B cell (primary cell): ENCODE measurements at regions not wholly inside any gene's neighbourhood (a gene's known extent, or its start where the extent isn't known, plus 50 kb on each side); places are given as distances from the start of the nearest gene placed in this dataset.

Experiments used
- ATAC-seq: fragments of 200-7000 bp; cut with Tn5 transposase; one replicate; pipeline ENCODE4 v1.10.0; 2021; ENCODE audit warnings: low read depth, mild to moderate bottlenecking, moderate number of reproducible peaks, moderate library complexity
- CTCF ChIA-PET: fragments of 350-600 bp; sonication (Branson Sonifier 250); formaldehyde crosslinking; loops from one replicate; lab custom pipeline; 2021; ENCODE audit warnings: antibody characterized with exemption, inconsistent platforms; lab: Charles Lee
- POLR2A ChIA-PET: fragments of 350-600 bp; sonication (Branson Sonifier 250); formaldehyde crosslinking; loops from one replicate; lab custom pipeline; 2021; ENCODE audit warnings: antibody characterized with exemption; lab: Charles Lee
- DNase-seq: peaks from one replicate; pipeline ENCODE4 v3.0.0; 2013
- H2AFZ ChIP-seq: 2 replicates; pipeline ENCODE4 v1.6.1; 2012; ENCODE audit warnings: mild to moderate bottlenecking, low read depth, low read length; ENCODE audit not compliant: insufficient read depth, poor library complexity, severe bottlenecking
- H3K27ac ChIP-seq, 2 donors: 1 replicate in 1 of 2; 2 replicates in 1 of 2; pipeline ENCODE4 v1.5.1; 2012 to 2013; ENCODE audit warnings: low read length in 2 of 2, mild to moderate bottlenecking in 2 of 2, moderate library complexity in 1 of 2
- H3K27me3 ChIP-seq, 4 experiments: fragments of 200-600 bp in 1 of 4; sonication (generic) in 1 of 4; replicated peaks in 1 of 4; 1 replicate in 2 of 4; 2 replicates in 2 of 4; pipeline versions ENCODE4 v1.6.1 to v1.7.0; 2013 to 2016; ENCODE audit warnings: low read length in 3 of 4, mild to moderate bottlenecking in 2 of 4, mixed read lengths in 1 of 4, moderate library complexity in 1 of 4; ENCODE audit not compliant: insufficient read depth in 4 of 4, control insufficient read depth in 3 of 4; ENCODE audit errors: control extremely low read depth in 1 of 4
- H3K36me3 ChIP-seq, 2 experiments: replicated peaks in 1 of 2; 1 replicate in 1 of 2; 2 replicates in 1 of 2; pipeline versions ENCODE4 v1.6.1 to v1.7.1; 2013; ENCODE audit warnings: low read length in 1 of 2; ENCODE audit not compliant: insufficient read depth in 2 of 2, control insufficient read depth in 1 of 2; ENCODE audit errors: control extremely low read depth in 1 of 2, extremely low read depth in 1 of 2
- H3K4me1 ChIP-seq, 2 donors: fragments of 200-600 bp in 1 of 2; sonication (generic) in 1 of 2; 1 replicate in 1 of 2; 2 replicates in 1 of 2; pipeline versions ENCODE4 v1.5.1 to v1.6.1; 2013 to 2017; ENCODE audit warnings: low read length in 2 of 2; ENCODE audit not compliant: control insufficient read depth in 2 of 2, insufficient read depth in 2 of 2
- H3K4me2 ChIP-seq: replicated peaks from 2 replicates; pipeline ENCODE3; 2012; ENCODE audit warnings: mild to moderate bottlenecking, low read depth, low read length; ENCODE audit not compliant: poor library complexity, severe bottlenecking
- H3K4me3 ChIP-seq, 5 experiments: fragments of 200-600 bp in 1 of 5; sonication (generic) in 1 of 5; 1 replicate in 3 of 5; 2 replicates in 2 of 5; pipeline versions ENCODE4 v1.5.1 to v1.7.0; 2011 to 2016; ENCODE audit warnings: low read length in 4 of 5, mild to moderate bottlenecking in 4 of 5, low read depth in 2 of 5, control low read depth in 1 of 5, moderate library complexity in 1 of 5; ENCODE audit not compliant: insufficient read depth in 1 of 5; ENCODE audit errors: control extremely low read depth in 1 of 5, extremely low read depth in 1 of 5
- H3K79me2 ChIP-seq: fragments of 200-600 bp; sonication (generic); one replicate; pipeline ENCODE4 v1.6.0; 2016; ENCODE audit warnings: low read length; ENCODE audit not compliant: control insufficient read depth, insufficient read depth
- H3K9ac ChIP-seq: fragments of 200-600 bp; sonication (generic); 2 replicates; pipeline ENCODE4 v1.6.1; 2017; ENCODE audit warnings: mild to moderate bottlenecking, low read length, moderate library complexity
- H3K9me3 ChIP-seq, 3 donors: one replicate each; pipeline versions ENCODE4 v1.6.1 to v1.7.1; 2013; ENCODE audit warnings: low read length in 2 of 3; ENCODE audit not compliant: control insufficient read depth in 2 of 3, insufficient read depth in 1 of 3; ENCODE audit errors: control extremely low read depth in 1 of 3
- H4K20me1 ChIP-seq: 2 replicates; pipeline ENCODE4 v1.6.0; 2012; ENCODE audit warnings: mild to moderate bottlenecking, low read length; ENCODE audit not compliant: insufficient read depth, control insufficient read depth, poor library complexity, severe bottlenecking
- H3K27ac Mint-ChIP-seq: one replicate; pipeline ENCODE4 v1.8.0; 2021; ENCODE audit warnings: mixed read lengths
- H3K27me3 Mint-ChIP-seq: one replicate; pipeline ENCODE4 v1.8.0; 2021; ENCODE audit warnings: mixed read lengths
- H3K4me1 Mint-ChIP-seq: one replicate; pipeline ENCODE4 v1.8.0; 2021; ENCODE audit warnings: mixed read lengths
- H3K4me3 Mint-ChIP-seq: one replicate; pipeline ENCODE4 v1.8.0; 2021; ENCODE audit warnings: mixed read lengths
- H3K9me3 Mint-ChIP-seq: one replicate; pipeline ENCODE4 v1.8.0; 2022; ENCODE audit warnings: mixed read lengths; ENCODE audit not compliant: insufficient read depth
- EZH2 ChIP-seq: IDR thresholded peaks from 2 replicates; pipeline ENCODE4 v1.6.1; 2012; ENCODE audit warnings: borderline replicate concordance, low read depth, mild to moderate bottlenecking, moderate library complexity, low read length; ENCODE audit not compliant: insufficient read depth, poor library complexity, severe bottlenecking
- WGBS: methylation state at CpG from one replicate; pipeline ENCODE4 v1.1.5; 2013; ENCODE audit warnings: missing lambda C conversion rate; ENCODE audit not compliant: insufficient coverage; 5-methylcytosine and 5-hydroxymethylcytosine counted together
- intact Hi-C: fragments of 100-400 bp; cut with micrococcal nuclease; formaldehyde crosslinking; loops from one replicate; pipeline ENCODE4 v1.10.0; 2022
- TF ChIP-seq, protein P1 (sequence below): fragments of 200-600 bp; IDR thresholded peaks from one replicate; pipeline ENCODE4 v1.8.0; 2022; ENCODE audit warnings: antibody characterized with exemption, mild to moderate bottlenecking

GRCh38 chr6:62764841-62765240 is 446.4 kb upstream of the FKBP1C start:
- no peaks in the 10 kb centered on the region for H3K79me2 ChIP-seq
- H2AFZ ChIP-seq: no peak overlapping the region
- H3K27me3 Mint-ChIP-seq: no peaks in the 10 kb centered on the region
- H3K4me2 ChIP-seq: no peak overlapping the region
- no peak overlapping the region for H3K9ac ChIP-seq
- no peak for TF ChIP-seq EZH2
- TF ChIP-seq, protein P1, sequence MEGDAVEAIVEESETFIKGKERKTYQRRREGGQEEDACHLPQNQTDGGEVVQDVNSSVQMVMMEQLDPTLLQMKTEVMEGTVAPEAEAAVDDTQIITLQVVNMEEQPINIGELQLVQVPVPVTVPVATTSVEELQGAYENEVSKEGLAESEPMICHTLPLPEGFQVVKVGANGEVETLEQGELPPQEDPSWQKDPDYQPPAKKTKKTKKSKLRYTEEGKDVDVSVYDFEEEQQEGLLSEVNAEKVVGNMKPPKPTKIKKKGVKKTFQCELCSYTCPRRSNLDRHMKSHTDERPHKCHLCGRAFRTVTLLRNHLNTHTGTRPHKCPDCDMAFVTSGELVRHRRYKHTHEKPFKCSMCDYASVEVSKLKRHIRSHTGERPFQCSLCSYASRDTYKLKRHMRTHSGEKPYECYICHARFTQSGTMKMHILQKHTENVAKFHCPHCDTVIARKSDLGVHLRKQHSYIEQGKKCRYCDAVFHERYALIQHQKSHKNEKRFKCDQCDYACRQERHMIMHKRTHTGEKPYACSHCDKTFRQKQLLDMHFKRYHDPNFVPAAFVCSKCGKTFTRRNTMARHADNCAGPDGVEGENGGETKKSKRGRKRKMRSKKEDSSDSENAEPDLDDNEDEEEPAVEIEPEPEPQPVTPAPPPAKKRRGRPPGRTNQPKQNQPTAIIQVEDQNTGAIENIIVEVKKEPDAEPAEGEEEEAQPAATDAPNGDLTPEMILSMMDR: no peak
- H3K4me3 ChIP-seq: no peak overlapping the region
- no peaks in the 10 kb centered on the region for H3K4me1 Mint-ChIP-seq
- H3K27ac ChIP-seq: no peak overlapping the region
- CTCF ChIA-PET: no interaction called here
- H3K36me3 ChIP-seq: no peaks in the 10 kb centered on the region
- ATAC-seq (no peak), DNase-seq (no peak)
- no peaks in the 10 kb centered on the region for H4K20me1 ChIP-seq
- H3K27ac Mint-ChIP-seq: no peak overlapping the region
- no peaks in the 10 kb centered on the region for H3K4me1 ChIP-seq
- H3K9me3 Mint-ChIP-seq: no peaks in the 10 kb centered on the region
- no peak overlapping the region for H3K4me3 Mint-ChIP-seq
- H3K9me3 ChIP-seq: no peaks in the 10 kb centered on the region
- no peaks in the 10 kb centered on the region for H3K27me3 ChIP-seq
- no CpG with 5 or more reads among the region's 3 CpGs for WGBS
- POLR2A ChIA-PET: no interaction called here
- intact Hi-C loops: no loop called here

DNA sequence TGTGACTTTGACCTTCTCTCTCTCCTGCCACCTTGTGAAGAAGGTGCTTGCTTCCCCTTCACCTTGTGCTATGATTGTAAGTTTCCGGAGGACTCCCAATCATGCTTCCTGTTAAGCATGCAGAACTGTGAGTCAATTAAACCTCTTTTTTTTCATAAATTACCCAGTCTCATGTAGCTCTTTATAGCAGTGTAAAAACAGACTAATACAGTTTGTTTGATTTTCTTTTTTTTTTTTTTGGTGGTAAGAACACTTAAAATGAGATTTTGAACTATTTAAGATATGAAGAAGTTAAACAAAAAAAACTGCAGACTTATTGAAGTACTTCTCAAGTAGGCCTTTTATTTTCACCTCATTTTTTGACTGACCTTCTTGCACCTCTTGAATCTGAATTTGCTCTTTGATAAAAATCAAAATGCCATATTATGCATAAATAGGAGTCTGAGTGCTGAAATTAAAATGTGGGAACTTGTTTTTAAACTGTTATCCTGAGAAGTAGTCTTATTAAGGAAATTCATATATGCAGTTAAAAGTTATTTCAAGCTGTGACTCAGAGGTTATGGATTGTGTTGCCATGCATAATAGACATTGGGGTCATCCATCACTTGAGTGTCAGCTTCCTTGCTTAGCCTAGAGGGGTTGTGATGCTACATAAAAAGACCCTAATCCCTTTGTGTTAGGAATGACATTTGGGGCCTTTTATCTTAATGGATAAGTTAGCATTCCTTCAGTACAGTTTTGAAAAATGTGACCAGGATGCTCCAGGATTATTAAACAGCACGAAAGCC is 447.9 kb upstream of the FKBP1C start:
- Histone ChIP-seq H2AFZ (no peak overlapping the region), H3K4me3 (no peak overlapping the region), H3K27me3 (no peaks in the 10 kb centered on the region), H3K4me2 (no peak overlapping the region), H3K79me2 (no peaks in the 10 kb centered on the region), H3K36me3 (no peaks in the 10 kb centered on the region), H3K9ac (no peak overlapping the region), H3K4me1 (no peaks in the 10 kb centered on the region), H4K20me1 (no peaks in the 10 kb centered on the region), H3K9me3 (no peaks in the 10 kb centered on the region), H3K27ac (no peak overlapping the region)
- no peak for ATAC-seq
- H3K4me1 Mint-ChIP-seq: no peaks in the 10 kb centered on the region
- H3K9me3 Mint-ChIP-seq: no peaks in the 10 kb centered on the region
- WGBS: no CpG with 5 or more reads among the region's 2 CpGs
- no peak for DNase-seq
- intact Hi-C loops: no loop called here
- TF ChIP-seq, protein P1: no peak
- no peak for TF ChIP-seq EZH2
- no peaks in the 10 kb centered on the region for H3K27me3 Mint-ChIP-seq
- ChIA-PET POLR2A (no interaction called here), CTCF (no interaction called here)
- H3K4me3 Mint-ChIP-seq: no peak overlapping the region
- H3K27ac Mint-ChIP-seq: no peak overlapping the region
